GM19324 (cell line): ENCODE measurements at regions not wholly inside any gene's neighbourhood (a gene's known extent, or its start where the extent isn't known, plus 50 kb on each side); places are given as distances from the start of the nearest gene placed in this dataset.
"Not testable (repeated sequence)": the region's sequence is repeated elsewhere in the genome, so short reads cannot be mapped to it uniquely, and the experiment has no call there.

Experiments
- ATAC-seq: cut with Tn5 transposase; IDR thresholded peaks from one replicate; pipeline ENCODE4 v1.9.1; 2021; ENCODE audit warnings: mild to moderate bottlenecking, moderate library complexity; ENCODE audit not compliant: unreplicated experiment, low FRiP score

GRCh38 chr10:8273749-8274148 lies 219.3 kb downstream of the GATA3 start:
- ATAC-seq, result no peak

GRCh38 chr10:8275911-8276310 lies 221.4 kb downstream of the GATA3 start:
- no peak for ATAC-seq

DNA sequence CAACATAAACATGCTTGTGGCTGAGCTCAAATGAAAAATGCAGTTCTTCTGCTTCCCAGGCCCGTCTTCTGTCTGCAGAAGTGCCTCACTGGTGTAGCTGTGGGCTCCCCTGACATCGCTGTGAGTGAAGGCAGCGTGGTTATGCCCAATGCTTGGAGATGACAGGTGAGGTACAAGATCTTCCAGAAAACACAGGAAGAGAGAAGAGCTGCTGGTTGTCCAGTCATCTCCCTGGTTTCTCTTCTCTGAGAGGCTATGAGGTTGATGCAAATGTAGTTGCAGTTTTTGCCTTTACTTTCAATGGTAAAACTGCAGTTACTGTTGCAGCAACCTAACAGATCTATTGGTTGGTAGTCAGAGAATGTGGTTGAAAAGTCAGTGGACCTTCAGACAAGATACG lies 223.6 kb downstream of the GATA3 start:
- no peak for ATAC-seq

DNA sequence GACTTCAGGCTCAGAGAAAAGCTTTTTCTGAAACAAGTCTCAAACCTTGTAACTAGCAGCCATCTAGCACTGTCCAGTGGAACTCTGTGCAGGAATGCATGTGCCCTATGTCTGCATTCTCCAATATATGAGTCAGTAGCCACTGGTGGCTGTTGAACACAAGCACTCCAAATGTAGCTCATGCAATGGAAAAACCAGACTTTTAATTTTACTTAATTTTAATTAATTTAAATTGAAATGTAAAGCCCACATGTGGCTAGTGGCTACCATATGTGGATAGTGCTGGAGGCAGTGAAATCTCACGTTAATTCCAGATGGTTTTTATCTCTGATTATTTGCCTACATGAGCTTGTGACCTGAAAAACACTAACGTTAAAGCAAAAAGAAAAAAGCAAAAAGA lies 225.1 kb downstream of the GATA3 start:
- ATAC-seq, result no peak

DNA sequence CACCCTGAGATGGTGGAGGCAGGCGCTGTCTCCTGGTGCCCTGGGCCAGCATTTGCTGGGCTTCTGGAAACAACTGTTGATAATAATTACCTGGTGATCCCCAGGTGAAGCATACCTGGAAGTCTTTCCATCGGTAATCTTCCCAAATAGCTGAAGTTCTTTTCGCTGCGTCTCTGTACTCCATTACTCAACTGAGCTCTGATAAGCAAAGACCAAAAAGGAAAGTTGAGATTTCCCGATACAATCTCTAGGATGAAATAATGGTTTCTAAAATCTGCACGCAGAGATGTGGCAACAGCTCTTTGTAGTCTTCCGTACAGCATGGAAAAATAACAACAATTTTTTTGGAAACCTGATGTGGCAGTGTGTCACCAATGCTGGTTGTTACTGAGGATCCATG lies 226.5 kb downstream of the GATA3 start:
- ATAC-seq, result no peak

DNA sequence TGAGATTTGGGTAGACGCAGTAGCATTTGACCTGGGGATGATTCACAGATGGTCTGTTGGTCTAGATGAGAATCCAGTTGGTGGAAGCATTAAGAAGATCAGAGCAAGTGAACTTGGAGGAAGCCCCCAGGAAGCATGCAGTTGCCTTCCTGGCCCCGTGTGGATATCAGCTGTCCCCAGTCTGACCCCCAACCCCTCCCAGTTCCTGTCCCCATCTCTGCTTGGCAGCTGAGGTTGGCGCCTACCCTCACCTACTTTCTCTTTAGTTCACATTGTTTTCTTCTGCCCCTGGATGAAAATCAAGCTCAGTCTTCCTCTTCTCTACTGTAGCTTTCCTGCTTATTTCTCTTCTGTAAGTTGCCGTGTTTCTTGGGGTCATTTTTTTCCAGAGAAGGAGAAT lies 227.9 kb downstream of the GATA3 start:
- ATAC-seq, result no peak

GRCh38 chr10:8283166-8283905 lies 228.8 kb downstream of the GATA3 start:
- no peak for ATAC-seq

- ATAC-seq, result no peak
These were observed 229.5 kb downstream of the GATA3 start for GRCh38 chr10:8283986-8284385.

DNA sequence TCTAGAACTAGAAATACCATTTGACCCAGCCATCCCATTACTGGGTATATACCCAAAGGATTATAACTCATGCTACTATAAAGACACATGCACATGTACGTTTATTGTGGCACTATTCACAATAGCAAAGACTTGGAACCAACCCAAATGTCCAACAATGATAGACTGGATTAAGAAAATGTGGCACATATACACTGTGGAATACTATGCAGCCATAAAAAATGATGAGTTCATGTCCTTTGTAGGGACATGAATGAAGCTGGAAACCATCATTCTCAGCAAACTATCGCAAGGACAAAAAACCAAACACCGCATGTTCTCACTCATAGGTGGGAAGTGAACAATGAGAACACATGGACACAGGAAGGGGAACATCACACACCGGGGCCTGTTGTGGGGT lies 231.5 kb downstream of the GATA3 start:
- not testable (repeated sequence) for ATAC-seq

DNA sequence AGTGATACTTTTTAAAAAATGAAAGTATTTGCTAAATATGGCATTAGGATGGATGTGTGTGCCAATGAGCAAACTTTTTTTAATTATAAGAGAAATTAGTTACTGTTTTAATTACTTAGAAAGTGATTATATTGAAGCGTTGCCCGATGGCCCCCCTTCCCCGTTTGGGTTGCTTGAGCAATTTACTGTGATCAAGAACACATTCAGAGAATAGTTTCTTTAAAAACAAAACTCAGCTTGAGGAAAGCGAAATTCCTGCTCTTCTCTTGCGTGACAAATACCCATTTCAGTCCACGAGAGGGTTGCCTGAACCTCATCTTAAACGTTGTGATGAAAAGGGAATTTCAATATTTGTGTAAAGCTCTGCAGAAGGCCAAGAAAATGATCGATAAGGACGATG lies 234.1 kb downstream of the GATA3 start:
- ATAC-seq, result no peak

GRCh38 chr10:8289186-8289924 lies 234.9 kb downstream of the GATA3 start:
- ATAC-seq, result no peak

GRCh38 chr10:8294779-8295178 lies 240.3 kb downstream of the GATA3 start:
- no peak for ATAC-seq

- no peak for ATAC-seq
These were observed 240.8 kb downstream of the GATA3 start for GRCh38 chr10:8295311-8295710.

DNA sequence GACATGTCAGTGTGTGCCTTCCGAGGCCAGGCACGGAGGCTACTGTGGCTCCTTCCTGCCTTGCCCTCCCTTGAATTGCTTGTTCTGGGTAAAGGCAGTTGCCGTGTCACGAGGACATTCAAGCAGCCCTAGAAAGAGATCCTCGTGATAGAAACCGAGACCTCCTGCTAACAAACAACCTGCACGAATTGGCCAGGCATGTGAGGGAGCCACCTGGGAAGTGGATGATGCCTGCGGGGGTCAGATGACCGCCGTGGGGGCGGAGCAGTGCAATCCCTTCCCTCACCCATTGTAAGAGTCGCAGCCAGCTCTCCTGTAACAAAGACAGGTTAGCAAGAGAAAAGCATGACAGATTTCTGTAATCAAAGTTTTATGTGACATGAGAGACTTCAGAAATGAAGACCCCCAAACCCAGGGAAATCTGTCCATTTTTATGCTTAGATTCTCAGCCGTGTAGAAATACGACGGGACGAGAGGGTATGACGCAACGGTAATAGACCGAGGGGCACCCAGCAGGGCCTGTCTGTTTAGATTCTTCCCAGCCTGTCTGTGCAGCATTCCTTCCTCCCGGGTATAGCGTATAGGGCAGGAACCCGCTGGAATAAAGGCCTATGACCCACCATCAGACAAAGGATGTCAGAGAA lies 241.7 kb downstream of the GATA3 start:
- no peak for ATAC-seq

- no peak for ATAC-seq
These were observed 242.2 kb downstream of the GATA3 start for GRCh38 chr10:8296734-8297101.

DNA sequence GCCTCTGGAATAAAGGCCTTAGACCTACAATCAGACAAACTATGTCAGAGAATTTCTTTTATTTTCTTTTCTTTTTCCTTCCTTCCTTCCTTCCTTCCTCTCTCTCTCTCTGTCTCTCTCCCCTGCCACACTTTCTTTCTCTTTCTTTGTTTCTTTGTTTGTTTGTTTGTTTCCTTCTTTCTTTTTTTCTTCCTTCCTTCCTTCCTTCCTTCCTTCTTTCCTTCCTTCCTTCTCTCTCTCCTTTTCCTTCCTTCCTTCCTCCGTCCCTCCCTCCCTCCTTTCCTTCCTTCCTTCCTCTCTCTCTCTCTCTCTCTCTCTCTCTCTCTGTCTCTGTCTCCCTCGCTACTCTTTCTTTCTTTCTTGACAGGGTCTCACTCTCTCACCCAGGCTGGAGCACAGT lies 242.6 kb downstream of the GATA3 start:
- no peak for ATAC-seq

- ATAC-seq, result no peak
These were observed 243.5 kb downstream of the GATA3 start for GRCh38 chr10:8297959-8298358.

- no peak for ATAC-seq
These were observed 244.5 kb downstream of the GATA3 start for GRCh38 chr10:8298896-8299570.

DNA sequence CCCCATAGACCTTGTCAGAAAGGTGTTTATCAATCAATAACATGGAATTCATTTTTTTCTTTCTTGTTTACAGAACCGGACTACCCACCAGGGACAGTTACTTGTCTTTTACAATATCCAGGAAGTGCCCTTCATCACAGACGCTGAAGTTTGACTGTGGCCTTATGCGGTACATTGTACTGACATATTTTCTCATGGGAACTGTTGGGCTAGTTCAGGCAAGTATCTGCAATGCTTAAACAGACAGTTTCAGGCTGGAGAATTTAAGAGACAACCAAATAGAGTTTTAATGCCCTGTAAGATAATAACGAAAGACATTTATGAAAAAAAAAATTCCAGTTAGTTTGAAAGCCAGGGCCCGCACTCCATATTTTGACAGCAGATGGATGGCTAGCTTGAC lies 246.4 kb downstream of the GATA3 start:
- no peak for ATAC-seq

- ATAC-seq, result no peak
These were observed 246.8 kb downstream of the GATA3 start for GRCh38 chr10:8301333-8301732.

- ATAC-seq, result no peak
These were observed 247.3 kb downstream of the GATA3 start for GRCh38 chr10:8301831-8302230.
